HCT116 (cell line): ENCODE measurements at regions not wholly inside any gene's neighbourhood (a gene's known extent, or its start where the extent isn't known, plus 50 kb on each side); places are given as distances from the start of the nearest gene placed in this dataset.

ENCODE experiments used
- ATAC-seq: fragments of 200-7000 bp; cut with Tn5 transposase; 2 replicates; pipeline ENCODE4 v1.9.1; 2020; ENCODE audit warnings: mild to moderate bottlenecking, moderate library complexity
- BruUV-seq: library from RNA; stranded (reverse); fragments of 400-500 nt; replicated peaks from 2 replicates; lab custom pipeline; 2021; lab: Mats Ljungman, UMichigan
- CTCF ChIA-PET: fragments of 300-600 bp; sonication (Branson Sonifier 250); formaldehyde crosslinking; loops from one replicate; lab custom pipeline; 2021; ENCODE audit warnings: antibody characterized with exemption; lab: Charles Lee
- POLR2A ChIA-PET: fragments of 300-600, 350-600 bp; sonication (Branson Sonifier 250); formaldehyde crosslinking; loops from one replicate; lab custom pipeline; 2021; ENCODE audit warnings: antibody characterized with exemption; lab: Charles Lee
- RAD21 ChIA-PET, 2 experiments: fragments of 300-600 bp; sonication (Branson Sonifier 250); formaldehyde crosslinking; loops; one replicate each; lab custom pipeline; 2023; ENCODE audit warnings: low total read pairs in 2 of 2; ENCODE audit not compliant: uncharacterized antibody in 2 of 2, unreplicated experiment in 2 of 2, low non-redundant PET in 1 of 2; lab: Charles Lee
- DNase-seq: peaks from one replicate; pipeline ENCODE4 v3.0.0-alpha.2; 2010; ENCODE audit warnings: low read depth, low spot score
- H2AFZ ChIP-seq: fragments of 200-600 bp; shearing (Covaris generic), sonication (generic); 2 replicates; pipeline ENCODE4 v1.6.1; 2017; ENCODE audit warnings: low read depth, mixed run types, mixed read lengths, antibody characterized with exemption, low read length; ENCODE audit not compliant: poor library complexity, severe bottlenecking
- H3K27ac ChIP-seq: 2 replicates; pipeline ENCODE4 v1.5.1; 2012; ENCODE audit warnings: low read depth, low read length
- H3K27me3 ChIP-seq: fragments of 200-600 bp; sonication (generic); 2 replicates; pipeline ENCODE4 v1.6.1; 2016; ENCODE audit warnings: mixed run types, low read length, mixed read lengths; ENCODE audit not compliant: insufficient read depth
- H3K36me3 ChIP-seq, 2 experiments: fragments of 200-500 bp in 1 of 2; fragments of 200-600 bp in 1 of 2; sonication (Bioruptor generic) in 1 of 2; sonication (generic) in 1 of 2; 2 replicates each; pipeline versions ENCODE4 v1.5.1 to v1.6.1; 2014 to 2016; ENCODE audit warnings: low read length in 2 of 2, inconsistent platforms in 1 of 2, mixed read lengths in 1 of 2, mixed run types in 1 of 2; ENCODE audit not compliant: insufficient read depth in 2 of 2, control insufficient read depth in 1 of 2
- H3K4me1 ChIP-seq, 2 experiments: fragments of 200-600 bp in 1 of 2; sonication (generic) in 1 of 2; 2 replicates each; pipeline versions ENCODE4 v1.5.1 to v1.6.1; 2012 to 2017; ENCODE audit warnings: low read length in 2 of 2, inconsistent platforms in 1 of 2, mild to moderate bottlenecking in 1 of 2, mixed read lengths in 1 of 2, mixed run types in 1 of 2, moderate library complexity in 1 of 2; ENCODE audit not compliant: insufficient read depth in 2 of 2, control insufficient read depth in 1 of 2
- H3K4me2 ChIP-seq: fragments of 200-600 bp; sonication (generic); 2 replicates; pipeline ENCODE4 v1.6.1; 2017; ENCODE audit warnings: mixed run types, low read length, mixed read lengths
- H3K4me3 ChIP-seq, 2 experiments: fragments of 200-600 bp in 1 of 2; sonication (generic) in 1 of 2; replicated peaks in 1 of 2; 2 replicates each; pipeline ENCODE4 v1.5.1; 2011 to 2016; ENCODE audit warnings: low read length in 2 of 2, control low read depth in 1 of 2, low read depth in 1 of 2, mild to moderate bottlenecking in 1 of 2, mixed read lengths in 1 of 2, mixed run types in 1 of 2
- H3K79me2 ChIP-seq: fragments of 200-600 bp; sonication (generic); 2 replicates; pipeline ENCODE4 v1.6.1; 2017; ENCODE audit warnings: mild to moderate bottlenecking, mixed run types, low read length, moderate library complexity, mixed read lengths; ENCODE audit not compliant: insufficient read depth
- H3K9ac ChIP-seq: fragments of 200-600 bp; sonication (generic); 2 replicates; pipeline ENCODE4 v1.6.1; 2016; ENCODE audit warnings: low read length, mixed read lengths
- H3K9me2 ChIP-seq: fragments of 200-600 bp; sonication (generic), shearing (Covaris generic); 2 replicates; pipeline ENCODE4 v1.6.1; 2017; ENCODE audit warnings: mixed run types, mild to moderate bottlenecking, moderate library complexity; ENCODE audit not compliant: insufficient read depth
- H3K9me3 ChIP-seq, 2 experiments: fragments of 200-500 bp in 1 of 2; fragments of 200-600 bp in 1 of 2; sonication (Bioruptor generic) in 1 of 2; sonication (generic) in 1 of 2; 2 replicates each; pipeline ENCODE4 v1.6.1; 2014 to 2017; ENCODE audit warnings: low read length in 2 of 2, mixed read lengths in 2 of 2, inconsistent platforms in 1 of 2, low read depth in 1 of 2, mild to moderate bottlenecking in 1 of 2, mixed run types in 1 of 2, moderate library complexity in 1 of 2; ENCODE audit not compliant: control insufficient read depth in 1 of 2, insufficient read depth in 1 of 2
- H4K20me1 ChIP-seq: fragments of 200-600 bp; sonication (generic), shearing (Covaris generic); 2 replicates; pipeline ENCODE4 v1.6.1; 2017; ENCODE audit warnings: mixed run types, mild to moderate bottlenecking, moderate library complexity; ENCODE audit not compliant: insufficient read depth
- ATF3 ChIP-seq: IDR thresholded peaks from 2 replicates; pipeline ENCODE4 v1.6.1; 2012
- EGR1 ChIP-seq: IDR thresholded peaks from 2 replicates; pipeline ENCODE4 v1.6.1; 2012; ENCODE audit warnings: low read depth
- FOSL1 ChIP-seq: IDR thresholded peaks from 2 replicates; pipeline ENCODE4 v1.6.1; 2012; ENCODE audit warnings: low read depth
- POLR2A ChIP-seq: IDR thresholded peaks from 2 replicates; pipeline ENCODE4 v1.7.0; 2011; ENCODE audit warnings: borderline replicate concordance; ENCODE audit not compliant: insufficient read depth, insufficient read length; ENCODE audit errors: extremely low read depth
- POLR2AphosphoS5 ChIP-seq: IDR thresholded peaks from 2 replicates; pipeline ENCODE4 v1.6.1; 2011; ENCODE audit warnings: mild to moderate bottlenecking, low read depth, low read length, moderate library complexity
- RAD21 ChIP-seq: IDR thresholded peaks from 2 replicates; pipeline ENCODE4 v1.6.1; 2012; ENCODE audit warnings: low read depth, mild to moderate bottlenecking
- SIN3A ChIP-seq: IDR thresholded peaks from 2 replicates; pipeline ENCODE4 v1.6.1; 2012; ENCODE audit warnings: low read depth
- SP1 ChIP-seq: IDR thresholded peaks from 2 replicates; pipeline ENCODE4 v1.6.1; 2012; ENCODE audit warnings: low read depth
- SRF ChIP-seq: IDR thresholded peaks from 2 replicates; pipeline ENCODE4 v1.6.1; 2012; ENCODE audit warnings: low read depth
- ZFX ChIP-seq: fragments of 450-650 bp; IDR thresholded peaks from 2 replicates; pipeline ENCODE4 v1.6.1; 2017
- ZNF274 ChIP-seq: fragments of 200-500 bp; sonication (Bioruptor generic); IDR thresholded peaks from 2 replicates; pipeline ENCODE4 v1.6.1; 2014; ENCODE audit warnings: mild to moderate bottlenecking, low read depth, low read length, inconsistent platforms
- intact Hi-C: fragments of 100-400 bp; cut with micrococcal nuclease; formaldehyde crosslinking; loops from 2 replicates; pipeline ENCODE4 v1.10.0; 2022
- TF ChIP-seq, protein P1 (sequence below), 3 experiments: fragments of 200-600 bp in 1 of 3; sonication (generic) in 1 of 3; IDR thresholded peaks in 2 of 3; conservative IDR thresholded peaks in 1 of 3; 2 replicates each; pipeline ENCODE4 v1.5.1; 2012 to 2017; ENCODE audit warnings: low read depth in 2 of 3, low read length in 2 of 3, antibody characterized with exemption in 1 of 3, borderline replicate concordance in 1 of 3, control low read depth in 1 of 3, mild to moderate bottlenecking in 1 of 3, mixed read lengths in 1 of 3, mixed run types in 1 of 3, moderate library complexity in 1 of 3; ENCODE audit not compliant: insufficient read depth in 1 of 3

DNA sequence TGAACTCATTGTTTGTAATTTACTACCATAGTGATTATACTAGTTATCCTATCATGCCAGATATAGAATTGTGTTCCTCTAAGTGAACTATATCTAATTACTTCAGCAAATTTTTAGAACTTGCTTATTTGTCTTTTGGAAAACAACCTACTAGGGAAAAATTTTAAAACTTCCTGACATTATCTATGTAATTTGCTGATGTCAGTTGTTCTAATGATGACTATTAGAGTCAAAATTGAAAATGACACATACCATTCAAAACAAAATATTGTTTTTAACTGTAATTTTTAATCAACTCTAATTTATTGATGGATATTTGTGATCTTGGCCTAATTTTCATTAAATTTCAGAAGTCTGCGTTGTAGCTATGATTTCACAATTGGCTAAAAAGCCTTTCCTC lies 106.7 kb upstream of the ROBO2 start:
- H3K9me3 ChIP-seq = peaks cover 5 to 15% of the 10 kb centered on the region in 2 experiments; a peak in 2 of 4 replicates
- no peak overlapping the region for H2AFZ ChIP-seq
- H4K20me1 ChIP-seq = no peaks in the 10 kb centered on the region
- H3K9ac ChIP-seq = no peak overlapping the region
- ChIA-PET RAD21 (no interaction called here), CTCF (no interaction called here), POLR2A (no interaction called here)
- H3K36me3 ChIP-seq = no peaks in the 10 kb centered on the region
- H3K79me2 ChIP-seq = no peaks in the 10 kb centered on the region
- intact Hi-C loops = no loop called here
- H3K9me2 ChIP-seq = no peaks in the 10 kb centered on the region
- BruUV-seq = no TSS peak
- TF ChIP-seq POLR2A = no peak
- no peak for TF ChIP-seq SRF
- no peak for TF ChIP-seq ATF3
- no peak for TF ChIP-seq SP1
- no peak for TF ChIP-seq POLR2AphosphoS5
- no peak for TF ChIP-seq EGR1
- H3K4me3 ChIP-seq = no peak overlapping the region
- DNase-seq (no peak), ATAC-seq (no peak)
- no peak overlapping the region for H3K27ac ChIP-seq
- H3K4me1 ChIP-seq = no peaks in the 10 kb centered on the region
- no peaks in the 10 kb centered on the region for H3K27me3 ChIP-seq
- H3K4me2 ChIP-seq = no peak overlapping the region

DNA sequence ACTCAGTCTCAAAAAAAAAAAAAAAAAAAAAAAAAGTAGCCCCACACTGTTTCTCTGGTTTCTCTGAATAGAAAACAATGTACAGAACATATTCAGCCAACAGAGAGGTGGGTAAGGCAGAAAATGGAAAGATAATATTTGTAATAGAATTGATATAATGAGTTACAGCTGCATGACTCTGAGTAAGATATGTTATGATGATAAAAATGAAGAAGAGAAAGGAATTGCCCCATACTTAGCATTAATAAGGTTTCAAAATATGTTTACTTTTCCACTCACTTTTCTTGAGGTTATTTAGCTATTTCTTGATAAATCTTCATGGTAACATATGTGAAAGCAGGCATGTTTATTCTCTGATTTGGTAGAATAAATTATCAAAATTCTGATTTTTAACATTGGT lies 100.9 kb upstream of the ROBO2 start:
- Histone ChIP-seq H3K4me1 (no peaks in the 10 kb centered on the region), H4K20me1 (no peaks in the 10 kb centered on the region), H2AFZ (no peak overlapping the region), H3K9ac (no peak overlapping the region), H3K36me3 (no peaks in the 10 kb centered on the region), H3K9me3 (peaks cover 0 to 9% of the 10 kb centered on the region in 2 experiments; a peak in 2 of 4 replicates), H3K9me2 (no peaks in the 10 kb centered on the region), H3K4me3 (no peak overlapping the region), H3K4me2 (no peak overlapping the region), H3K79me2 (no peaks in the 10 kb centered on the region), H3K27me3 (no peaks in the 10 kb centered on the region), H3K27ac (no peak overlapping the region)
- BruUV-seq = no TSS peak
- no peak for DNase-seq
- no peak for ATAC-seq
- CTCF ChIA-PET = no interaction called here
- RAD21 ChIA-PET = no interaction called here
- TF ChIP-seq ZNF274 = no peak
- no peak for TF ChIP-seq RAD21
- no peak for TF ChIP-seq FOSL1
- TF ChIP-seq, protein P1, sequence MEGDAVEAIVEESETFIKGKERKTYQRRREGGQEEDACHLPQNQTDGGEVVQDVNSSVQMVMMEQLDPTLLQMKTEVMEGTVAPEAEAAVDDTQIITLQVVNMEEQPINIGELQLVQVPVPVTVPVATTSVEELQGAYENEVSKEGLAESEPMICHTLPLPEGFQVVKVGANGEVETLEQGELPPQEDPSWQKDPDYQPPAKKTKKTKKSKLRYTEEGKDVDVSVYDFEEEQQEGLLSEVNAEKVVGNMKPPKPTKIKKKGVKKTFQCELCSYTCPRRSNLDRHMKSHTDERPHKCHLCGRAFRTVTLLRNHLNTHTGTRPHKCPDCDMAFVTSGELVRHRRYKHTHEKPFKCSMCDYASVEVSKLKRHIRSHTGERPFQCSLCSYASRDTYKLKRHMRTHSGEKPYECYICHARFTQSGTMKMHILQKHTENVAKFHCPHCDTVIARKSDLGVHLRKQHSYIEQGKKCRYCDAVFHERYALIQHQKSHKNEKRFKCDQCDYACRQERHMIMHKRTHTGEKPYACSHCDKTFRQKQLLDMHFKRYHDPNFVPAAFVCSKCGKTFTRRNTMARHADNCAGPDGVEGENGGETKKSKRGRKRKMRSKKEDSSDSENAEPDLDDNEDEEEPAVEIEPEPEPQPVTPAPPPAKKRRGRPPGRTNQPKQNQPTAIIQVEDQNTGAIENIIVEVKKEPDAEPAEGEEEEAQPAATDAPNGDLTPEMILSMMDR (IDR thresholded peaks at IDR 0.05 in 2 of 3, conservative IDR thresholded peaks at IDR 0.05 in 1 of 3; ENCODE audit: borderline replicate concordance in 1 of 3, insufficient read depth in 1 of 3, low read depth in 2 of 3, low read length in 2 of 3) = no peak
- TF ChIP-seq EGR1 = no peak
- TF ChIP-seq ZFX = no peak
- no peak for TF ChIP-seq SIN3A
- intact Hi-C loops = no loop called here
- POLR2A ChIA-PET = no interaction called here
